IPS DF 4.7 (cell line): ENCODE measurements at regions not wholly inside any gene's neighbourhood (a gene's known extent, or its start where the extent isn't known, plus 50 kb on each side); places are given as distances from the start of the nearest gene placed in this dataset.
"Not testable (repeated sequence)": the region's sequence is repeated elsewhere in the genome, so short reads cannot be mapped to it uniquely, and the experiment has no call there.

Experiments used
- DNase-seq: peaks from one replicate; pipeline ENCODE4 v3.0.0-alpha.2; 2013; ENCODE audit warnings: low spot score; ENCODE audit errors: extremely low read depth

- DNase-seq, result no peak
These were observed 79.8 kb downstream of the ZNF92 start for GRCh38 chr7:65453341-65454030.

- DNase-seq, result no peak
These were observed 80.8 kb downstream of the ZNF92 start for GRCh38 chr7:65454469-65454868.

GRCh38 chr7:65455050-65455449 lies 81.4 kb downstream of the ZNF92 start:
- DNase-seq, result not testable (repeated sequence)

- no peak for DNase-seq
These were observed 84.0 kb downstream of the ZNF92 start for GRCh38 chr7:65457705-65458104.

- no peak for DNase-seq
These were observed 85.8 kb downstream of the ZNF92 start for GRCh38 chr7:65459438-65459837.

DNA sequence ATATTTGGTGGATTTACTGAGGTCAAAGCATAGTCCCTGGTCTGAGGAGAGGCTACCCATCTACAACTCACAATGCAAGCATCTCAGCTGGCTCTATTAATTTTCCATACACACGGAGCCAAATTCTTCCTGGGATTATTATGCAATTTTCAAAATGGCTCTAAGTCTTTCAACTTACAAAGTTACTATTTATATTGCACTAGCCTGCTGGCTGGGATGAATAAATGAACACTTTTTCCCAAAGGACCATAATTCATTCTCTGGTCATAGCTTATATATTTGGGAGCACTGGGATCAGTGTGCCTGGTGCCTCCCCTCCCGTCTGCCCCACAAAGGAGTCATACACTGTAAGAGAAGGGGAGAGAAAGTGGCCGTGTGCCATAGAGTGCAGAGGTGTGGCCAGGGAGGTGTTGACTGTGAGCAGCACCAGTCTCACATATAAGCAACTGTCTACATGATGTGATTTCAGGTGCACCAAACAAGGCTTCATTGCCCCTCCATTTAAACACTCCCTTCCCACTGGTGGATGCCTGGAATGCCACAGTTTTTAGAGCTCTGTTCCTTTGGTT lies 88.6 kb downstream of the ZNF92 start:
- DNase-seq, result no peak

- DNase-seq, result no peak
These were observed 89.5 kb downstream of the ZNF92 start for GRCh38 chr7:65463184-65463583.

DNA sequence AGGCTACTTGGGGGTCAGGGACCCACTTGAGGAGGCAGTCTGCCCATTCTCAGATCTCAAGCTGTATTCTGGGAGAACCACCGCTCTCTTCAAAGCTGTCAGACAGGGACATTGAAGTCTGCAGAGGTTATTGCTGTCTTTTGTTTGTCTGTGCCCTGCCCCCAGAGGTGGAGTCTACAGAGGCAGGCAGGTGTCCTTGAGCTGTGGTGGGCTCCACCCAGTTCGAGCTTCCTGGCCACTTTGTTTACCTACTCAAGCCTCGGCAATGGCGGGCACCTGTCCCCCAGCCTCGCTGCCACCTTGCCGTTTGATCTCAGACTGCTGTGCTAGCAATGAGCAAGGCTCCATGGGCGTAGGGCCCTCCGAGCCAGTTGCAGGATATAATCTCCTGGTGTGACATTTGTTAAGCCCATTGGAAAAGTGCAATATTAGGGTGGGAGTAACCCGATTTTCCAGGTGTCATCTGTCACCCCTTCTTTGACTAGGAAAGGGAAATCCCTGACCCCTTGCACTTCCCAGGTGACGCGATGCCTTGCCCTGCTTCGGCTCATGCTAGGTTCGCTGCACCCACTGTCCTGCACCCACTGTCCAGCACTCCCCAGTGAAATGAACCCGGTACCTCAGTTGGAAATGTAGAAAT lies 96.4 kb downstream of the ZNF92 start:
- not testable (repeated sequence) for DNase-seq

- no peak for DNase-seq
These were observed 97.9 kb downstream of the ZNF92 start for GRCh38 chr7:65471587-65471986.

DNA sequence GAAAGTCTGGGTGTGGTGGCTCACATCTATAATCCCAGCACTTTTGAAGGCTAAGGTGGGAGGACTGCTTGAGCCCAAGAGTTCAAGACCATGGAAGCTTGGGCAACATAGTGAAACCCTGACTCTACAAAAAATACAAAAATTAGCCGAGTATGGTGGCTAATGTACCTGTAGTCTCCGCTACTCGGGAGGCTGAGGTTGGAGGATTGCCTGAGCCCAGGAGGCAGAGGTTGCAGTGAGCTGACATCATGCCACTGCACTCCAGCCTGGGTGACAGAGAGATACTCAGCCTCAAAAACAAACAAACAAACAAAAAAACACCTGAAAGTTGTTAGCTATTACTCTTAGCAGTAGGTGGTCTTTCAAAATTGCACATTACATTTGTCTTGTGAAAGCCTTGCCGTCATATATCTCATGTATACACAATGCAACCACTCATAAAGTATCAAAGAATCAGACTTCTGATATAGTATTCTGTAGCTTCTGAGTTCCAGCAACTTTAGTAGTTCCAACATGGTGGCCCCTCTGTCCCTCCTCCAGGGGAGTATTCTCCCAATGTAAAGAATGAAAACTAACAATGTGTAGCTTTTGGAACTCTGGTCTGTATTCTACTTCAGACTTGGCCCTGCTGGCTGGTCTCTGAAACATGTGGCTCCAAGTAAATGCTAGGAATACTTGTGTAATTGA lies 101.5 kb downstream of the ZNF92 start:
- DNase-seq, result no peak

DNA sequence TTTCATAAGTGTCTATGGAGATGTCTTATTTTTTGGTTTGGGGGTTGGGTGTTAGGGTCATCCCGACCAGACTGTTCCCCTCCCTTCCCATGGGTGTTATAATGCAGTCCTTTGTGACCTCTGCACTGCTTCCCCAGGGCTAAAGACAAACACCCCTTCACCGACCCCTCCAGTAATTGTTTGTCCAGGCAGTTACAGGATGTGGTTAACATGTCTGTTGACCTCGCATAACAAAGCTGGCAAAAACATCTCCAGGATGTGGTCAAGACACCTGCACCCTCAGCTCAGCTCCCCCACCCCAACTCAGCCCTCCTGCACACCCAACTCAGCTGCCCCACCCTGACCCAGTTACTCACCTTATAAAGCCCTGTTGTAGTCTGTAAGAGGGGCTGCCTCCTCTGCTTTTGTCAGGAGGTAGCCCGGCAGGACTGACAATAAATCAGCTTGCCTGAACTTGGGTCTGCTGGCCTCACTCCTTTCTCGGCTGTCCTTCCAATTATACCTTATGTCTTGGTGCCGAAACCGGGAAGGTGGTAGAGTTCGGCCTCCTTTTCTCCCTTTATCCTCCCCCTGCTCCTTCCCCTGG lies 102.2 kb downstream of the ZNF92 start:
- DNase-seq, result no peak

DNA sequence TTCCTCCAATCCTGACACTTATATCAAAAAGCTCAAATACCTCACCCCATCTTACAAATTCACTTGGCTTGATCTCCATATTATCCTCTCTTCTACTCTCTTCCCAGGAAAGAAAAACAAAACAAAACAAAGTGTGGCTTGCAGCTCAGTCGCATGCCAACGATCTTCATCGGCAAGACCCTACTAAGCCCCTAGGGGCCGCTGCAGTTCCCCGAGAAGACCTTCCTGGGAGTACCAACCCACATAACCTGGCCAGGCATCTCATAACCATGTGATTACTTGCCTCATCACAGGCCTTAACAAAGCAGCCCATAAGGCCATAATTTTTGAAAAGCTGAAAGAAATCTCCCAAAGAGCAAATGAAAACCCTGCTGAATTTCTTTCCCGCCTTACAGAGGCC lies 103.7 kb downstream of the ZNF92 start:
- DNase-seq, result no peak

DNA sequence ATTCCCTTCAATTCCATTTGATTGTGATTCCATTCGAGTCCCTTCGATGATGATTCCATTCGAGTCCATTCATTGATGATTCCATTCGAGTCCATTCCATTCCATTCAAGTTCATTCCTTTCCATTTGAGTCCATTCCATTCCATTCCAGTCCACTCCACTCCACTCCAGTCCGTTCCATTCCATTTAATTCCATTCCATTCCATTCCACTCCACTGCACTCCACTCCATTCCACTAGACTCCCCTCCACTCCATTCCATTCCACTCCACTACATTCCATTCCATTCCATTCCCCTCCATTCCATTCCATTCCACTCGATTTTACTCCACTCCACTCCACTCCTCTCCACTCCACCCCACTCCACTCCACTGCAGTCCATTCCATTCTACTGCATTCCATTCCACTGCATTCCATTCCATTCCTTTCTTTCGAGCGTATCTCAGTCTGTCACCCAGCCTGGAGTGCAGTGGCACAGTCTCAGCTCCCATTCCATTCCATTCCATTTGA lies 115.7 kb downstream of the ZNF92 start:
- DNase-seq, result no peak

GRCh38 chr7:65496697-65497096 lies 123.0 kb downstream of the ZNF92 start:
- not testable (repeated sequence) for DNase-seq

- no peak for DNase-seq
These were observed 129.9 kb downstream of the ZNF92 start for GRCh38 chr7:65503434-65504152.

- DNase-seq, result not testable (repeated sequence)
These were observed 131.1 kb downstream of the ZNF92 start for GRCh38 chr7:65504504-65505319.

- not testable (repeated sequence) for DNase-seq
These were observed 131.6 kb downstream of the ZNF92 start for GRCh38 chr7:65505320-65505633.

GRCh38 chr7:65508581-65509367 lies 135.1 kb downstream of the ZNF92 start:
- not testable (repeated sequence) for DNase-seq

GRCh38 chr7:65509368-65510186 lies 135.9 kb downstream of the ZNF92 start:
- no peak for DNase-seq
